Fibroblast of villous mesenchyme (primary cell): ENCODE measurements at regions not wholly inside any gene's neighbourhood (a gene's known extent, or its start where the extent isn't known, plus 50 kb on each side); places are given as distances from the start of the nearest gene placed in this dataset.

ENCODE experiments used
- DNase-seq: peaks from one replicate; pipeline ENCODE4 v3.0.0-alpha.2; 2010; ENCODE audit warnings: low read depth
- H3K4me3 ChIP-seq: 2 replicates; pipeline ENCODE4 v1.5.1; 2011; ENCODE audit warnings: low read depth, mild to moderate bottlenecking, low read length
- TF ChIP-seq, protein P1 (sequence below): IDR thresholded peaks from 2 replicates; pipeline ENCODE4 v1.5.1; 2012; ENCODE audit warnings: low read depth, mild to moderate bottlenecking, low read length; ENCODE audit not compliant: insufficient read depth

GRCh38 chr4:162458051-162458450, 294.3 kb upstream of the FSTL5 start:
- DNase-seq, result no peak
- no peak overlapping the region for H3K4me3 ChIP-seq
- TF ChIP-seq, protein P1, sequence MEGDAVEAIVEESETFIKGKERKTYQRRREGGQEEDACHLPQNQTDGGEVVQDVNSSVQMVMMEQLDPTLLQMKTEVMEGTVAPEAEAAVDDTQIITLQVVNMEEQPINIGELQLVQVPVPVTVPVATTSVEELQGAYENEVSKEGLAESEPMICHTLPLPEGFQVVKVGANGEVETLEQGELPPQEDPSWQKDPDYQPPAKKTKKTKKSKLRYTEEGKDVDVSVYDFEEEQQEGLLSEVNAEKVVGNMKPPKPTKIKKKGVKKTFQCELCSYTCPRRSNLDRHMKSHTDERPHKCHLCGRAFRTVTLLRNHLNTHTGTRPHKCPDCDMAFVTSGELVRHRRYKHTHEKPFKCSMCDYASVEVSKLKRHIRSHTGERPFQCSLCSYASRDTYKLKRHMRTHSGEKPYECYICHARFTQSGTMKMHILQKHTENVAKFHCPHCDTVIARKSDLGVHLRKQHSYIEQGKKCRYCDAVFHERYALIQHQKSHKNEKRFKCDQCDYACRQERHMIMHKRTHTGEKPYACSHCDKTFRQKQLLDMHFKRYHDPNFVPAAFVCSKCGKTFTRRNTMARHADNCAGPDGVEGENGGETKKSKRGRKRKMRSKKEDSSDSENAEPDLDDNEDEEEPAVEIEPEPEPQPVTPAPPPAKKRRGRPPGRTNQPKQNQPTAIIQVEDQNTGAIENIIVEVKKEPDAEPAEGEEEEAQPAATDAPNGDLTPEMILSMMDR, result no peak

DNA sequence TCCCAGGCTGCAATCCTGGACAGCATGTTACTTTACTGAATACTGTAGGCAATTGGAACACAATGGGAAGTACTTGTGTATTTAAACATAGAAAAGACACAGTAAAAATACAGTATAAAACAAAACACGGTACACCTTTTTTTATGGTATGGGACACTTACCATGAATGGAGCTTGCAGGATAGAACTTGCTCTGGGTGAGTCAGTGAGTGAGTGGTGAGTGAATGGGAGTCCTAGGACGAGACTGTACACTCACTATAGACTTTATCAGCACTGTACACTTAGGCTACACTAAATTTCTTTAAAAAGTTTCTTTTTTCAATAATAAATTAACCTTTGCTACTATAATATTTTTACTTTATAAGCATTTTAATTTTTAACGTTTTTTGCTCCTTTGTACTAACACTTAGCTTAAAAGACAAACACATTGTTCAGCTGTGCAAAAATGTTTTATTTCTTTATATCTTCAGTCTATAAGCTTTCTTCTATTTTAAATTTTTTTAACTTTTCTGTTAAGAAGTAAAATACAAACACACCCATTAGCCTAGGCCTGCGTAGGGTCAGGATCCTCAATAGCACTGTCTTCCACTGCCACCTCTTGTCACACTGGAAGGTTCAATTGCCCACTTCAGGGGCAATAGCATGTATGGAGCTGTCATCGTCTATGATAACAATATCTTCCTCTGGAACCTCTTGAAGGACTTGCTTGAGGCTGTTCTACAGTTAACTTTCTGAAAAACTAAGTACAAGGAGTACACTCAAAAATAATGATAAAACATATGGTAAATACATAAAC, 293.5 kb upstream of the FSTL5 start:
- no peak for DNase-seq
- TF ChIP-seq, protein P1, result no peak
- H3K4me3 ChIP-seq, result no peak overlapping the region

GRCh38 chr4:162456106-162456505, 292.3 kb upstream of the FSTL5 start:
- no peak overlapping the region for H3K4me3 ChIP-seq
- DNase-seq, result no peak
- TF ChIP-seq, protein P1, result no peak

DNA sequence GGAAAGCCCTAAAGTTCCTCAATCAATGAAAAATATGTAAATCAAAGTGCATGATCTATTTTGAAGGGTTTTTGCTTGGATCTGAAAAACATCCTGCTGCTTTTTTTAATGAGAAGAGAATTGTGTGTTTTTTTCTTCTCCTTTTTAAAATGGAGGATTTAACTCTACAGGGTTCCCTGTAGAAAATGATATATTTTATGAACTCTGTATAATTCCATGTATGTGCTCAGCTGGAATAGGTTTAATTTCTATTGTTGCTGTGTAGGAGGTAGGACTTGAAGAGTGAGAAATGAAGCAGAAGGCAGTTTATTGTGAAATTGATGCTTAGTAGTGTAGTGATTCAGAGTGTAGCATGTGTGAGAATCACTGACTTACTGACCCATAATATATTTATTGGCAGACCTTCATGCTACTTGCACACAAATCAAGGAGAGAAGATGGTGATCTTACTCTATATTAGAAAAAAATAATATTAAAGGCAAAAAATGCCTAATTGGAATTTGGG, 286.8 kb upstream of the FSTL5 start:
- H3K4me3 ChIP-seq, result no peak overlapping the region
- TF ChIP-seq, protein P1, result no peak
- no peak for DNase-seq

DNA sequence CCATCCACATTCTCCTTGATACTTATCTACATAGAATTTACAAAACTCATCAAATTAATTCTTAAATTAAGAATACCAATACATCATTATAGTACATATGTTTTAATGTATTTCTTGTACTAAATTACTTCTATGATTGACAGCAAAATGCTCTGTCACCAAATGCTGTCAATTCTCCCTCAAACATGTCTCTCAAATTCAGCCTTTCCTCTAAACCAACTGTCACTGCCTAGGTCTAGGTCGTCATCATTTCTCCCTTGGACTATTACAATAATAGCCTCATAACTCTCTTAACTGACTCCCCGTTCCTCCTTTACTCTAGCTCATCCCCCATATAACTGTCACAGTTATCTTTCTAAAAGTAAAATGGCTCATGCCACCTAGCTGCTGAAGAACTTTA, 279.7 kb upstream of the FSTL5 start:
- DNase-seq, result no peak
- no peak overlapping the region for H3K4me3 ChIP-seq
- TF ChIP-seq, protein P1, result no peak

DNA sequence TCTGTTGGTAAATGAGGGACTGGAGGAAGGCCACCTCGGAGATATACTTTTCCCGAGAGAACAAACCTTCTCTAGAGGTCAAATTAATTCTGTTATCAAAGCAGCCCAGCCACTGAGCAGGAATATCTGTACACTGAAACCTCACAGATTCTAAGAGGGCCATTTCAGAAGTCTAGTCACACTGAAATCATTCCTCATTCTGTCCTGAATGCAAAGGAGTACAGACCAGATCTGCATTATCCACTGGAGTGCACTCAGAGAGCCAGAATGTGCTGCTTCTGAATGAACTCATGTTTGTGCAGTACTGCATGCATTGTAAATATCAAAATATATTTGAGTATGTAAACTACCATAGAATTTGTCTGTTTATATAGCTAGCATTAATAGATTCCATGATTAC, 278.3 kb upstream of the FSTL5 start:
- TF ChIP-seq, protein P1, result no peak
- H3K4me3 ChIP-seq, result no peak overlapping the region
- no peak for DNase-seq

DNA sequence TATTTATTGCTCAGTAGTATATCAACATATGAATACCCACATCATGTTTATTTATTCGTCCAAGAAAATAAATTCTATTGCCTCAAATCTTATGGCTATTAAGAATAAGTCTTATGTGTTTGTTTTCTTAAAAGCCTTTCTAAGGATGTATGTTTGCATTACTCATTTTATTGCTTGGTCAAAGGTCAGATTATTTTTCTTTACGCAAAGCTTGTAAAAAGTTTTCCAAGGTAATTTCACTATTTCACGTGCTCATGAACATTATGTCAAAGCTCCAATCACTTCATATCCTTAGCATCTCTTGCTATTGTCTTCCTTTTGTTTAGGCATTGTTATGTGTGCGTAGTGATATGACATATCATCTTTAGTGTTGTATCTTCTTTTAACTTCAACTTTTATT, 258.5 kb upstream of the FSTL5 start:
- TF ChIP-seq, protein P1, result no peak
- DNase-seq, result no peak
- no peak overlapping the region for H3K4me3 ChIP-seq
